ENCODE measurements at regions not wholly inside any gene's neighbourhood (a gene's known extent, or its start where the extent isn't known, plus 50 kb on each side); places are given as distances from the start of the nearest gene placed in this dataset.

GRCh38 chr14:86961106-86961716 lies 1031.8 kb downstream of the GALC start:
- DNase-seq = peak; percentile 7
- no peak overlapping the region for H3K9ac ChIP-seq (ENCODE audit: low read length)
- H2AFZ ChIP-seq (ENCODE audit: low read length) = no peak overlapping the region
- H3K4me2 ChIP-seq (ENCODE audit: low read depth, low read length) = no peak overlapping the region
- TF ChIP-seq CTCF (IDR thresholded peaks at IDR 0.05; ENCODE audit: low read length) (peak; percentile 38), EZH2phosphoT487 (IDR thresholded peaks at IDR 0.05; ENCODE audit: low read length) (no peak), EZH2 (optimal IDR thresholded peaks at IDR 0.05; ENCODE audit: low read depth, low read length) (no peak)
- H3K27ac ChIP-seq (ENCODE audit: low read length) = no peak overlapping the region
- no peaks in the 10 kb centered on the region for H3K36me3 ChIP-seq (replicated peaks; ENCODE audit: insufficient read depth, low read length)
- no peak overlapping the region for H3K4me3 ChIP-seq (ENCODE audit: low read length)
- H3K9me3 ChIP-seq (replicated peaks; ENCODE audit: insufficient read depth, low read length) = no peaks in the 10 kb centered on the region
- no peaks in the 10 kb centered on the region for H3F3A ChIP-seq (ENCODE audit: insufficient read depth, low read length)
- H3K27me3 ChIP-seq (replicated peaks; ENCODE audit: insufficient read depth, low read length) = no peaks in the 10 kb centered on the region
- H3K79me2 ChIP-seq (ENCODE audit: low read length) = no peaks in the 10 kb centered on the region
- no peaks in the 10 kb centered on the region for H3K4me1 ChIP-seq (ENCODE audit: low read length)
- no peaks in the 10 kb centered on the region for H3K9me2 ChIP-seq (replicated peaks; ENCODE audit: insufficient read depth, low read length)
- no peaks in the 10 kb centered on the region for H4K20me1 ChIP-seq (ENCODE audit: insufficient read depth, low read length)

GRCh38 chr14:86955771-86956354 lies 1037.1 kb downstream of the GALC start:
- H3F3A ChIP-seq (ENCODE audit: insufficient read depth, low read length) = no peaks in the 10 kb centered on the region
- no peaks in the 10 kb centered on the region for H3K9me2 ChIP-seq (replicated peaks; ENCODE audit: insufficient read depth, low read length)
- H3K4me2 ChIP-seq (ENCODE audit: low read depth, low read length) = no peak overlapping the region
- no peaks in the 10 kb centered on the region for H3K36me3 ChIP-seq (replicated peaks; ENCODE audit: insufficient read depth, low read length)
- H3K79me2 ChIP-seq (ENCODE audit: low read length) = no peaks in the 10 kb centered on the region
- H3K9ac ChIP-seq (ENCODE audit: low read length) = no peak overlapping the region
- no peaks in the 10 kb centered on the region for H3K27me3 ChIP-seq (replicated peaks; ENCODE audit: insufficient read depth, low read length)
- no peak overlapping the region for H3K27ac ChIP-seq (ENCODE audit: low read length)
- no peak for DNase-seq
- no peak for TF ChIP-seq EZH2 (optimal IDR thresholded peaks at IDR 0.05; ENCODE audit: low read depth, low read length)
- no peak for TF ChIP-seq EZH2phosphoT487 (IDR thresholded peaks at IDR 0.05; ENCODE audit: low read length)
- TF ChIP-seq CTCF (IDR thresholded peaks at IDR 0.05; ENCODE audit: low read length) = no peak
- H3K4me1 ChIP-seq (ENCODE audit: low read length) = no peaks in the 10 kb centered on the region
- H4K20me1 ChIP-seq (ENCODE audit: insufficient read depth, low read length) = no peaks in the 10 kb centered on the region
- no peak overlapping the region for H3K4me3 ChIP-seq (ENCODE audit: low read length)
- no peak overlapping the region for H2AFZ ChIP-seq (ENCODE audit: low read length)
- H3K9me3 ChIP-seq (replicated peaks; ENCODE audit: insufficient read depth, low read length) = no peaks in the 10 kb centered on the region

GRCh38 chr14:86954623-86955022 lies 1038.4 kb downstream of the GALC start:
- no peak overlapping the region for H2AFZ ChIP-seq (ENCODE audit: low read length)
- no peaks in the 10 kb centered on the region for H3F3A ChIP-seq (ENCODE audit: insufficient read depth, low read length)
- no peaks in the 10 kb centered on the region for H3K36me3 ChIP-seq (replicated peaks; ENCODE audit: insufficient read depth, low read length)
- DNase-seq = no peak
- H3K9ac ChIP-seq (ENCODE audit: low read length) = no peak overlapping the region
- H3K27ac ChIP-seq (ENCODE audit: low read length) = no peak overlapping the region
- no peak for TF ChIP-seq EZH2 (optimal IDR thresholded peaks at IDR 0.05; ENCODE audit: low read depth, low read length)
- TF ChIP-seq EZH2phosphoT487 (IDR thresholded peaks at IDR 0.05; ENCODE audit: low read length) = no peak
- no peak for TF ChIP-seq CTCF (IDR thresholded peaks at IDR 0.05; ENCODE audit: low read length)
- no peaks in the 10 kb centered on the region for H3K27me3 ChIP-seq (replicated peaks; ENCODE audit: insufficient read depth, low read length)
- no peaks in the 10 kb centered on the region for H3K9me2 ChIP-seq (replicated peaks; ENCODE audit: insufficient read depth, low read length)
- no peaks in the 10 kb centered on the region for H3K4me1 ChIP-seq (ENCODE audit: low read length)
- no peak overlapping the region for H3K4me2 ChIP-seq (ENCODE audit: low read depth, low read length)
- no peak overlapping the region for H3K4me3 ChIP-seq (ENCODE audit: low read length)
- H3K79me2 ChIP-seq (ENCODE audit: low read length) = no peaks in the 10 kb centered on the region
- H4K20me1 ChIP-seq (ENCODE audit: insufficient read depth, low read length) = no peaks in the 10 kb centered on the region
- no peaks in the 10 kb centered on the region for H3K9me3 ChIP-seq (replicated peaks; ENCODE audit: insufficient read depth, low read length)
